Sigmoid colon (tissue), 4 donors: ENCODE measurements at regions not wholly inside any gene's neighbourhood (a gene's known extent, or its start where the extent isn't known, plus 50 kb on each side); places are given as distances from the start of the nearest gene placed in this dataset.

Experiments used
- CTCF ChIP-seq, 4 experiments: fragments of 450-650 bp in 3 of 4; fragments of 200-600 bp in 1 of 4; IDR thresholded peaks; one replicate each; pipeline ENCODE4 v1.5.1; 2016 to 2019; ENCODE audit warnings: antibody characterized with exemption in 4 of 4, mild to moderate bottlenecking in 3 of 4, moderate library complexity in 2 of 4
- EP300 ChIP-seq, 4 donors: sonication (generic); formaldehyde crosslinking; IDR thresholded peaks; one replicate each; pipeline ENCODE4 v1.6.1; 2017; ENCODE audit warnings: antibody characterized with exemption in 4 of 4
- POLR2A ChIP-seq, 2 donors: fragments of 450-650 bp; IDR thresholded peaks; one replicate each; pipeline ENCODE4 v1.6.1; 2016; ENCODE audit warnings: antibody characterized with exemption in 2 of 2, mild to moderate bottlenecking in 2 of 2, moderate library complexity in 2 of 2

GRCh38 chr4:186475202-186475601 is 80.2 kb downstream of the MTNR1A start:
- TF ChIP-seq POLR2A (IDR thresholded peaks at IDR 0.05) (no peak), CTCF (IDR thresholded peaks at IDR 0.05) (no peak), EP300 (IDR thresholded peaks at IDR 0.05) (no peak)
